Prostate gland (tissue), 2 donors: ENCODE measurements at regions not wholly inside any gene's neighbourhood (a gene's known extent, or its start where the extent isn't known, plus 50 kb on each side); places are given as distances from the start of the nearest gene placed in this dataset.

Source experiments
- DNase-seq: peaks from one replicate; pipeline ENCODE4 v3.0.0-alpha.2; 2019; ENCODE audit warnings: low spot score
- H3K27ac ChIP-seq, 2 donors: fragments of 200-600 bp; sonication (generic); 2 replicates each; pipeline ENCODE4 v1.5.1; 2017 to 2019
- H3K27me3 ChIP-seq: fragments of 200-600 bp; sonication (generic); replicated peaks from 2 replicates; pipeline ENCODE4 v1.5.1; 2019; ENCODE audit not compliant: insufficient read depth
- H3K36me3 ChIP-seq, 2 donors: fragments of 200-600 bp; sonication (generic); 1 replicate in 1 of 2; 2 replicates in 1 of 2; pipeline versions ENCODE4 v1.5.1 to v1.8.1; 2017 to 2019
- H3K4me1 ChIP-seq: fragments of 200-600 bp; sonication (generic); replicated peaks from 2 replicates; pipeline ENCODE4 v1.5.1; 2019
- H3K4me3 ChIP-seq, 2 donors: fragments of 200-600 bp; sonication (generic); 2 replicates each; pipeline ENCODE4 v1.5.1; 2017 to 2019
- H3K9me3 ChIP-seq: fragments of 200-600 bp; sonication (generic); 2 replicates; pipeline ENCODE4 v1.5.1; 2017
- POLR2A ChIP-seq: fragments of 450-650 bp; IDR thresholded peaks from one replicate; pipeline ENCODE4 v1.6.1; 2016; ENCODE audit warnings: antibody characterized with exemption, mild to moderate bottlenecking
- POLR2AphosphoS5 ChIP-seq: sonication (generic); formaldehyde crosslinking; IDR thresholded peaks from one replicate; pipeline ENCODE4 v1.6.1; 2017; ENCODE audit warnings: antibody characterized with exemption
- WGBS: methylation state at CpG from one replicate; pipeline ENCODE4 v1.1.5; 2018; 5-methylcytosine and 5-hydroxymethylcytosine counted together
- intact Hi-C: fragments of 100-400 bp; cut with DNase I; formaldehyde crosslinking; loops from one replicate; pipeline ENCODE4 v1.14.2; 2022
- TF ChIP-seq, protein P1 (sequence below), 4 experiments: fragments of 200-600 bp in 2 of 4; fragments of 450-650 bp in 2 of 4; sonication (generic) in 2 of 4; IDR thresholded peaks; 1 replicate in 3 of 4; 2 replicates in 1 of 4; pipeline ENCODE4 v1.5.1; 2016 to 2019; ENCODE audit warnings: antibody characterized with exemption in 4 of 4, mild to moderate bottlenecking in 2 of 4, moderate library complexity in 2 of 4

DNA sequence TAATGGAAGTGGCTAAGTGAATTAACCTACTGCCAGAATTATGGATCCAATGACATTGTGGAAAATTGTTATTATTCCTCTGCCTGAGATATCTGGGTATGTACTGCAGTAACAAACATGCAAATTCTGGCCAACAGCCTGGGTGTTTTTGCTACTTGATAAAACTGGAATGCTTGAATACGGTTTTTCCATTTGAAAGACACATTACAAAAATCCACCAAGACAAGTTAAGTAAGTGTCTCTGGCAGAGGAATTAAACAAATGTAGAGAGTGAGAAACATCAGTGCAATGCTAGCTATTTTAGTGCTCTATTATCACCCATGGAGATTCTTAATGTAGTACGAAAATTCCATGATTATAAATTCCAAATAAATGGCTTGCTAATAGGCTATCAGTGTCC, 312.4 kb upstream of the MEIS1 start:
- Histone ChIP-seq H3K27ac (no peak overlapping the region), H3K9me3 (no peaks in the 10 kb centered on the region), H3K27me3 (no peaks in the 10 kb centered on the region), H3K4me3 (no peak overlapping the region), H3K4me1 (no peaks in the 10 kb centered on the region), H3K36me3 (no peaks in the 10 kb centered on the region)
- intact Hi-C loops = no loop called here
- no peak for DNase-seq
- WGBS = 70% methylated on average over 2 of the region's 2 CpGs
- TF ChIP-seq POLR2AphosphoS5 (no peak), POLR2A (no peak)
- TF ChIP-seq, protein P1, sequence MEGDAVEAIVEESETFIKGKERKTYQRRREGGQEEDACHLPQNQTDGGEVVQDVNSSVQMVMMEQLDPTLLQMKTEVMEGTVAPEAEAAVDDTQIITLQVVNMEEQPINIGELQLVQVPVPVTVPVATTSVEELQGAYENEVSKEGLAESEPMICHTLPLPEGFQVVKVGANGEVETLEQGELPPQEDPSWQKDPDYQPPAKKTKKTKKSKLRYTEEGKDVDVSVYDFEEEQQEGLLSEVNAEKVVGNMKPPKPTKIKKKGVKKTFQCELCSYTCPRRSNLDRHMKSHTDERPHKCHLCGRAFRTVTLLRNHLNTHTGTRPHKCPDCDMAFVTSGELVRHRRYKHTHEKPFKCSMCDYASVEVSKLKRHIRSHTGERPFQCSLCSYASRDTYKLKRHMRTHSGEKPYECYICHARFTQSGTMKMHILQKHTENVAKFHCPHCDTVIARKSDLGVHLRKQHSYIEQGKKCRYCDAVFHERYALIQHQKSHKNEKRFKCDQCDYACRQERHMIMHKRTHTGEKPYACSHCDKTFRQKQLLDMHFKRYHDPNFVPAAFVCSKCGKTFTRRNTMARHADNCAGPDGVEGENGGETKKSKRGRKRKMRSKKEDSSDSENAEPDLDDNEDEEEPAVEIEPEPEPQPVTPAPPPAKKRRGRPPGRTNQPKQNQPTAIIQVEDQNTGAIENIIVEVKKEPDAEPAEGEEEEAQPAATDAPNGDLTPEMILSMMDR (IDR thresholded peaks at IDR 0.05) = no peak

- no peak for TF ChIP-seq POLR2AphosphoS5
- no peak for TF ChIP-seq POLR2A
- TF ChIP-seq, protein P1 (IDR thresholded peaks at IDR 0.05) = no peak
- 46% methylated on average over 3 of the region's 3 CpGs for WGBS
- no peaks in the 10 kb centered on the region for H3K4me1 ChIP-seq
- H3K9me3 ChIP-seq = no peaks in the 10 kb centered on the region
- no peaks in the 10 kb centered on the region for H3K27me3 ChIP-seq
- H3K36me3 ChIP-seq = no peaks in the 10 kb centered on the region
- intact Hi-C loops = no loop called here
- no peak overlapping the region for H3K4me3 ChIP-seq
- H3K27ac ChIP-seq = no peak overlapping the region
- DNase-seq = no peak
These were observed 313.0 kb upstream of the MEIS1 start for GRCh38 chr2:66121946-66122345.

GRCh38 chr2:66113988-66114625, 320.8 kb upstream of the MEIS1 start:
- WGBS = 90% methylated on average over 2 of the region's 2 CpGs
- no peaks in the 10 kb centered on the region for H3K27me3 ChIP-seq
- H3K4me3 ChIP-seq = no peak overlapping the region
- H3K4me1 ChIP-seq = no peaks in the 10 kb centered on the region
- no peak overlapping the region for H3K27ac ChIP-seq
- intact Hi-C loops = no loop called here
- DNase-seq = no peak
- no peaks in the 10 kb centered on the region for H3K36me3 ChIP-seq
- TF ChIP-seq POLR2AphosphoS5 (no peak), POLR2A (no peak)
- TF ChIP-seq, protein P1 (IDR thresholded peaks at IDR 0.05) = no peak
- no peaks in the 10 kb centered on the region for H3K9me3 ChIP-seq

DNA sequence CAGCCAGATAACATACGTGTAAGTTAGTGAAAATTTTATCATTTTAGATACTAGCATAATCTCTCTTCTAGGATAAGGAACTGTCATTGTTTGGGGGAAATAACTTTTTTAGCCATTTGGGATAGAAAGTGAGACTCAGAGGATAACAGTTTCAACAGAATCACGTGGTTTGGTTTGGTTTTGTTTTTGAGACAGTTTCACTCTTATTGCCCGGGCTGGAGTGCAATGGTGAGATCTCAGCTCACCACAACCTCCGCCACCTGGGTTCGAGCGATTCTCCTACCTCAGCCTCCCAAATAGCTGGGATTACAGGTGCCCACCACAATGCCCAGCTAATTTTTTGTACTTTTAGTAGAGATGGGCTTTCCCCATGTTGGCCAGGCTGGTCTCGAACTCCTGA, 323.2 kb upstream of the MEIS1 start:
- H3K27me3 ChIP-seq = peaks cover 2% of the 10 kb centered on the region
- DNase-seq = no peak
- 90% methylated on average over 7 of the region's 7 CpGs for WGBS
- no peak overlapping the region for H3K27ac ChIP-seq
- intact Hi-C loops = no loop called here
- H3K36me3 ChIP-seq = no peaks in the 10 kb centered on the region
- TF ChIP-seq POLR2AphosphoS5 (no peak), POLR2A (no peak)
- TF ChIP-seq, protein P1 (IDR thresholded peaks at IDR 0.05) = no peak
- H3K9me3 ChIP-seq = no peaks in the 10 kb centered on the region
- no peaks in the 10 kb centered on the region for H3K4me1 ChIP-seq
- no peak overlapping the region for H3K4me3 ChIP-seq

GRCh38 chr2:66110608-66111007, 324.3 kb upstream of the MEIS1 start:
- TF ChIP-seq POLR2AphosphoS5 = no peak
- TF ChIP-seq, protein P1 (IDR thresholded peaks at IDR 0.05) = no peak
- no peak for TF ChIP-seq POLR2A
- intact Hi-C loops = no loop called here
- Histone ChIP-seq H3K4me3 (no peak overlapping the region), H3K36me3 (no peaks in the 10 kb centered on the region), H3K9me3 (no peaks in the 10 kb centered on the region), H3K27me3 (peaks cover 2% of the 10 kb centered on the region), H3K27ac (no peak overlapping the region), H3K4me1 (no peaks in the 10 kb centered on the region)
- 66% methylated on average over 2 of the region's 2 CpGs for WGBS
- DNase-seq = no peak
